WTC11 (cell line): ENCODE measurements at regions not wholly inside any gene's neighbourhood (a gene's known extent, or its start where the extent isn't known, plus 50 kb on each side); places are given as distances from the start of the nearest gene placed in this dataset.

Experiments used
- FOXJ3 ChIP-seq: sonication (generic); formaldehyde crosslinking; IDR thresholded peaks from 2 replicates; pipeline ENCODE4 v1.9.0; 2021; ENCODE audit warnings: missing genetic modification reagents, mild to moderate bottlenecking, borderline replicate concordance
- MYBL2 ChIP-seq: sonication (generic); formaldehyde crosslinking; IDR thresholded peaks from 2 replicates; pipeline ENCODE4 v1.8.1; 2023; ENCODE audit warnings: mild to moderate bottlenecking, moderate library complexity, missing genetic modification reagents
- NFE2L1 ChIP-seq: sonication (generic); formaldehyde crosslinking; IDR thresholded peaks from 2 replicates; pipeline ENCODE4 v1.8.1; 2023; ENCODE audit warnings: missing genetic modification reagents
- STAT6 ChIP-seq: sonication (generic); formaldehyde crosslinking; conservative IDR thresholded peaks from 2 replicates; pipeline ENCODE4 v1.8.1; 2023; ENCODE audit warnings: mild to moderate bottlenecking, low read depth, missing genetic modification reagents, moderate library complexity
- TP53 ChIP-seq: sonication (generic); formaldehyde crosslinking; IDR thresholded peaks from 2 replicates; pipeline ENCODE4 v1.8.1; 2023; ENCODE audit warnings: mild to moderate bottlenecking, missing genetic modification reagents
- ZBTB21 ChIP-seq: sonication (generic); formaldehyde crosslinking; IDR thresholded peaks from 2 replicates; pipeline ENCODE4 v1.8.1; 2023; ENCODE audit warnings: mild to moderate bottlenecking, missing genetic modification reagents, borderline replicate concordance
- ZNF263 ChIP-seq: sonication (generic); formaldehyde crosslinking; IDR thresholded peaks from 2 replicates; pipeline ENCODE4 v1.8.1; 2022; ENCODE audit warnings: low read depth, mild to moderate bottlenecking, moderate library complexity, missing genetic modification reagents
- TF ChIP-seq, protein P1 (sequence below): sonication (generic); formaldehyde crosslinking; IDR thresholded peaks from 2 replicates; pipeline ENCODE4 v1.8.1; 2022; ENCODE audit warnings: mild to moderate bottlenecking, missing genetic modification reagents, moderate library complexity, borderline replicate concordance
- TF ChIP-seq, protein P2 (sequence below): sonication (generic); formaldehyde crosslinking; IDR thresholded peaks from 2 replicates; pipeline ENCODE4 v1.8.0; 2022; ENCODE audit warnings: mild to moderate bottlenecking, missing genetic modification reagents
- TF ChIP-seq, protein P3 (sequence below): fragments of 200-600 bp; IDR thresholded peaks from 2 replicates; pipeline ENCODE4 v1.8.0; 2022; ENCODE audit warnings: antibody characterized with exemption
- TF ChIP-seq, protein P4 (sequence below): sonication (generic); formaldehyde crosslinking; IDR thresholded peaks from 2 replicates; pipeline ENCODE4 v1.8.1; 2023; ENCODE audit warnings: mild to moderate bottlenecking, missing genetic modification reagents, borderline replicate concordance

DNA sequence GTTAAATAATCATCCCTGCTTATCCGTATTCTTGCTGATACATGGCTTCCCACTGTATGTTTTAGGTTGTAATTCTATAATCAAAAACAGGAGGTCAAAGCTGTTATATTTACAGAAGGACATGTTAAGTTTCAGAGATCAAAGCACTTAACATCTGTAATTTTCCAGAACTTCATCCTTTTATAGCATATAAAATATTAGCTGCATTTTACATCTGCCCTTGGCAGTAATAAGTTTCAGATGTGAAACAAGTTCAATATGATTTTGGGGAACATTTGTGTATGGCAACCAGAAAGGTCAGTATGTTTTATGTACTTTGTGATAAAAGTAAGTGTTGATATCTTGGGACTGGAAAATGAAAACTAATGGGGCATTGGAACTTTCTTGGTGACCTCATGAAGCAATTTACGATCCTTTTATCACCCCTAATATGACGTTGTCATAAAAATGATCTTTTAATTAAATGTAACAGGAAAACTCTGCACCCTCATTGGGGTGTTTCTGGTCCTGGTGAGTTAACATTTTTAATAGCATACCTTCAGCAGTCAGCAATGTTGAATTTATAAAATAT lies 449.6 kb downstream of the GPATCH2 start:
- TF ChIP-seq TP53 (CRISPR knock-in tag) (no peak), ZBTB21 (CRISPR knock-in tag) (no peak), STAT6 (CRISPR knock-in tag) (no peak), ZNF263 (CRISPR knock-in tag) (no peak), NFE2L1 (CRISPR knock-in tag) (no peak), FOXJ3 (CRISPR knock-in tag) (no peak), MYBL2 (CRISPR knock-in tag) (no peak)
- TF ChIP-seq, protein P1, sequence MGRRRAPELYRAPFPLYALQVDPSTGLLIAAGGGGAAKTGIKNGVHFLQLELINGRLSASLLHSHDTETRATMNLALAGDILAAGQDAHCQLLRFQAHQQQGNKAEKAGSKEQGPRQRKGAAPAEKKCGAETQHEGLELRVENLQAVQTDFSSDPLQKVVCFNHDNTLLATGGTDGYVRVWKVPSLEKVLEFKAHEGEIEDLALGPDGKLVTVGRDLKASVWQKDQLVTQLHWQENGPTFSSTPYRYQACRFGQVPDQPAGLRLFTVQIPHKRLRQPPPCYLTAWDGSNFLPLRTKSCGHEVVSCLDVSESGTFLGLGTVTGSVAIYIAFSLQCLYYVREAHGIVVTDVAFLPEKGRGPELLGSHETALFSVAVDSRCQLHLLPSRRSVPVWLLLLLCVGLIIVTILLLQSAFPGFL (CRISPR knock-in tag) = no peak
- TF ChIP-seq, protein P2, sequence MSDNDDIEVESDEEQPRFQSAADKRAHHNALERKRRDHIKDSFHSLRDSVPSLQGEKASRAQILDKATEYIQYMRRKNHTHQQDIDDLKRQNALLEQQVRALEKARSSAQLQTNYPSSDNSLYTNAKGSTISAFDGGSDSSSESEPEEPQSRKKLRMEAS = no peak
- TF ChIP-seq, protein P3, sequence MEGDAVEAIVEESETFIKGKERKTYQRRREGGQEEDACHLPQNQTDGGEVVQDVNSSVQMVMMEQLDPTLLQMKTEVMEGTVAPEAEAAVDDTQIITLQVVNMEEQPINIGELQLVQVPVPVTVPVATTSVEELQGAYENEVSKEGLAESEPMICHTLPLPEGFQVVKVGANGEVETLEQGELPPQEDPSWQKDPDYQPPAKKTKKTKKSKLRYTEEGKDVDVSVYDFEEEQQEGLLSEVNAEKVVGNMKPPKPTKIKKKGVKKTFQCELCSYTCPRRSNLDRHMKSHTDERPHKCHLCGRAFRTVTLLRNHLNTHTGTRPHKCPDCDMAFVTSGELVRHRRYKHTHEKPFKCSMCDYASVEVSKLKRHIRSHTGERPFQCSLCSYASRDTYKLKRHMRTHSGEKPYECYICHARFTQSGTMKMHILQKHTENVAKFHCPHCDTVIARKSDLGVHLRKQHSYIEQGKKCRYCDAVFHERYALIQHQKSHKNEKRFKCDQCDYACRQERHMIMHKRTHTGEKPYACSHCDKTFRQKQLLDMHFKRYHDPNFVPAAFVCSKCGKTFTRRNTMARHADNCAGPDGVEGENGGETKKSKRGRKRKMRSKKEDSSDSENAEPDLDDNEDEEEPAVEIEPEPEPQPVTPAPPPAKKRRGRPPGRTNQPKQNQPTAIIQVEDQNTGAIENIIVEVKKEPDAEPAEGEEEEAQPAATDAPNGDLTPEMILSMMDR = no peak
- TF ChIP-seq, protein P4, sequence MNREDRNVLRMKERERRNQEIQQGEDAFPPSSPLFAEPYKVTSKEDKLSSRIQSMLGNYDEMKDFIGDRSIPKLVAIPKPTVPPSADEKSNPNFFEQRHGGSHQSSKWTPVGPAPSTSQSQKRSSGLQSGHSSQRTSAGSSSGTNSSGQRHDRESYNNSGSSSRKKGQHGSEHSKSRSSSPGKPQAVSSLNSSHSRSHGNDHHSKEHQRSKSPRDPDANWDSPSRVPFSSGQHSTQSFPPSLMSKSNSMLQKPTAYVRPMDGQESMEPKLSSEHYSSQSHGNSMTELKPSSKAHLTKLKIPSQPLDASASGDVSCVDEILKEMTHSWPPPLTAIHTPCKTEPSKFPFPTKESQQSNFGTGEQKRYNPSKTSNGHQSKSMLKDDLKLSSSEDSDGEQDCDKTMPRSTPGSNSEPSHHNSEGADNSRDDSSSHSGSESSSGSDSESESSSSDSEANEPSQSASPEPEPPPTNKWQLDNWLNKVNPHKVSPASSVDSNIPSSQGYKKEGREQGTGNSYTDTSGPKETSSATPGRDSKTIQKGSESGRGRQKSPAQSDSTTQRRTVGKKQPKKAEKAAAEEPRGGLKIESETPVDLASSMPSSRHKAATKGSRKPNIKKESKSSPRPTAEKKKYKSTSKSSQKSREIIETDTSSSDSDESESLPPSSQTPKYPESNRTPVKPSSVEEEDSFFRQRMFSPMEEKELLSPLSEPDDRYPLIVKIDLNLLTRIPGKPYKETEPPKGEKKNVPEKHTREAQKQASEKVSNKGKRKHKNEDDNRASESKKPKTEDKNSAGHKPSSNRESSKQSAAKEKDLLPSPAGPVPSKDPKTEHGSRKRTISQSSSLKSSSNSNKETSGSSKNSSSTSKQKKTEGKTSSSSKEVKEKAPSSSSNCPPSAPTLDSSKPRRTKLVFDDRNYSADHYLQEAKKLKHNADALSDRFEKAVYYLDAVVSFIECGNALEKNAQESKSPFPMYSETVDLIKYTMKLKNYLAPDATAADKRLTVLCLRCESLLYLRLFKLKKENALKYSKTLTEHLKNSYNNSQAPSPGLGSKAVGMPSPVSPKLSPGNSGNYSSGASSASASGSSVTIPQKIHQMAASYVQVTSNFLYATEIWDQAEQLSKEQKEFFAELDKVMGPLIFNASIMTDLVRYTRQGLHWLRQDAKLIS (CRISPR knock-in tag) = no peak
